ENCODE measurements at regions not wholly inside any gene's neighbourhood (a gene's known extent, or its start where the extent isn't known, plus 50 kb on each side); places are given as distances from the start of the nearest gene placed in this dataset.

GRCh38 chr4:3871881-3872833 is 106.0 kb downstream of the ADRA2C start:
- Mint-ChIP-seq H3K36me3 (no peaks in the 10 kb centered on the region), H3K27ac (no peak overlapping the region), H3K4me1 (peaks cover 1% of the 10 kb centered on the region), H3K4me3 (peak overlapping the region in 1 of 2 donors; percentile 55), H3K27me3 (ENCODE audit: low read depth in 3 of 3) (peaks cover 30 to 55% (median 53%) of the 10 kb centered on the region in 3 donors), H3K9me3 (peaks cover 0 to 7% (median 2%) of the 10 kb centered on the region in 7 donors)
- Histone ChIP-seq H3K4me3 (replicated peaks in 1 of 3; ENCODE audit: low read depth in 2 of 3, low read length in 3 of 3) (no peak overlapping the region), H3K4me1 (ENCODE audit: control insufficient read depth in 1 of 2, insufficient read depth in 2 of 2, low read length in 2 of 2) (no peaks in the 10 kb centered on the region), H3K36me3 (replicated peaks in 1 of 2; ENCODE audit: control insufficient read depth in 1 of 2, insufficient read depth in 2 of 2, low read length in 2 of 2) (no peaks in the 10 kb centered on the region), H3K79me2 (ENCODE audit: insufficient read depth, low read length) (no peaks in the 10 kb centered on the region), H4K20me1 (ENCODE audit: insufficient read depth, low read length) (no peaks in the 10 kb centered on the region), H3K4me2 (replicated peaks; ENCODE audit: extremely low read depth, low read length, poor library complexity, severe bottlenecking) (no peak overlapping the region), H2AFZ (ENCODE audit: insufficient read depth, low read depth, low read length, poor library complexity, severe bottlenecking) (no peak overlapping the region), H3K9me3 (replicated peaks in 1 of 2; ENCODE audit: control insufficient read depth in 1 of 2, insufficient read depth in 1 of 2, low read length in 2 of 2) (peaks cover 0 to 3% of the 10 kb centered on the region in 2 donors), H3K27me3 (ENCODE audit: control insufficient read depth in 2 of 2, insufficient read depth in 2 of 2, low read length in 2 of 2) (peaks cover 0 to 22% of the 10 kb centered on the region in 2 donors), H3K9ac (ENCODE audit: insufficient read depth, low read length, poor library complexity, severe bottlenecking) (no peak overlapping the region), H3K27ac (ENCODE audit: low read depth in 1 of 2, low read length in 2 of 2) (no peak overlapping the region)
- TF ChIP-seq CTCF (IDR thresholded peaks at IDR 0.05): no peak
- WGBS (ENCODE audit: insufficient coverage): 8% methylated on average over 38 of the region's 59 CpGs
- intact Hi-C loops (cut with micrococcal nuclease): no loop called here
- DNase-seq: no peak

- no peak overlapping the region for H3K9ac ChIP-seq (ENCODE audit: insufficient read depth, low read length, poor library complexity, severe bottlenecking)
- peak overlapping the region in 1 of 2 donors; percentile 59 for H3K4me3 Mint-ChIP-seq
- peaks cover 33 to 60% (median 59%) of the 10 kb centered on the region in 3 donors for H3K27me3 Mint-ChIP-seq (ENCODE audit: low read depth in 3 of 3)
- H3K4me3 ChIP-seq (replicated peaks in 1 of 3; ENCODE audit: low read depth in 2 of 3, low read length in 3 of 3): no peak overlapping the region
- WGBS (ENCODE audit: insufficient coverage): 72% methylated on average over 17 of the region's 17 CpGs
- H3K4me2 ChIP-seq (replicated peaks; ENCODE audit: extremely low read depth, low read length, poor library complexity, severe bottlenecking): no peak overlapping the region
- no peak overlapping the region for H2AFZ ChIP-seq (ENCODE audit: insufficient read depth, low read depth, low read length, poor library complexity, severe bottlenecking)
- H3K9me3 Mint-ChIP-seq: peaks cover 2 to 9% (median 5%) of the 10 kb centered on the region in 7 donors
- H3K36me3 ChIP-seq (replicated peaks in 1 of 2; ENCODE audit: control insufficient read depth in 1 of 2, insufficient read depth in 2 of 2, low read length in 2 of 2): no peaks in the 10 kb centered on the region
- H3K27ac ChIP-seq (ENCODE audit: low read depth in 1 of 2, low read length in 2 of 2): no peak overlapping the region
- no peaks in the 10 kb centered on the region for H3K36me3 Mint-ChIP-seq
- intact Hi-C loops (cut with micrococcal nuclease): no loop called here
- DNase-seq: no peak
- no peaks in the 10 kb centered on the region for H3K79me2 ChIP-seq (ENCODE audit: insufficient read depth, low read length)
- no peaks in the 10 kb centered on the region for H4K20me1 ChIP-seq (ENCODE audit: insufficient read depth, low read length)
- H3K27ac Mint-ChIP-seq: no peak overlapping the region
- H3K9me3 ChIP-seq (replicated peaks in 1 of 2; ENCODE audit: control insufficient read depth in 1 of 2, insufficient read depth in 1 of 2, low read length in 2 of 2): peaks cover 3 to 4% of the 10 kb centered on the region in 2 donors
- H3K4me1 Mint-ChIP-seq: peaks cover 1% of the 10 kb centered on the region
- no peaks in the 10 kb centered on the region for H3K4me1 ChIP-seq (ENCODE audit: control insufficient read depth in 1 of 2, insufficient read depth in 2 of 2, low read length in 2 of 2)
- H3K27me3 ChIP-seq (ENCODE audit: control insufficient read depth in 2 of 2, insufficient read depth in 2 of 2, low read length in 2 of 2): peaks cover 0 to 28% of the 10 kb centered on the region in 2 donors
- TF ChIP-seq CTCF (IDR thresholded peaks at IDR 0.05): no peak
Measured at GRCh38 chr4:3872834-3873313, 106.7 kb downstream of the ADRA2C start.
